ENCODE measurements at regions not wholly inside any gene's neighbourhood (a gene's known extent, or its start where the extent isn't known, plus 50 kb on each side); places are given as distances from the start of the nearest gene placed in this dataset.
"Not testable (repeated sequence)": the region's sequence is repeated elsewhere in the genome, so short reads cannot be mapped to it uniquely, and the experiment has no call there.

DNA sequence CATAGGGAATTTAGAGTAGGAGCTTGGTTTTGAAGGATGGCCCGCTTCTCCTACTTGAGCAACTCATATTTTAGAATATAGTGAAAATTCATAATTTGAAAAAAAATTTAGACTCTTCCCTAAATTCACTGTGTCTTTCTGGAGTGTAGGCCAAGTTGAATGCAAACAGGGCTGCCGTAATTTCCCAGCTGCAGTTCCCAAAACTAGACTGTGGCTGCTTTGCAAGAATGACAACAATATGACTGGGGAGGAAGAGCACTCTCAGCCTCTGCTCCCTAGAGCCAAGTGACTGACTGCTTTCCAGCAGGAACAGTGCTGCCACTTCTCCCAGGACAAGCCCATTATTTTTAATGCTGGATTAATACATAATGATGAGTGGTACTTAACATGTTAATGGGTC lies 209.0 kb downstream of the RHOU start:
- no peaks in the 10 kb centered on the region for H3K79me2 ChIP-seq (ENCODE audit: insufficient read depth, low read length)
- no peaks in the 10 kb centered on the region for H3K27me3 ChIP-seq (ENCODE audit: insufficient read depth, low read length)
- no peak overlapping the region for H2AFZ ChIP-seq (ENCODE audit: low read length)
- no peak overlapping the region for H3K4me3 ChIP-seq (ENCODE audit: insufficient read depth, low read length)
- H3K9me3 ChIP-seq (ENCODE audit: low read depth, low read length) = no peaks in the 10 kb centered on the region
- H3K27ac ChIP-seq (ENCODE audit: low read depth, low read length) = no peak overlapping the region
- no peaks in the 10 kb centered on the region for H4K20me1 ChIP-seq (ENCODE audit: insufficient read depth, low read length)
- no peak overlapping the region for H3K4me2 ChIP-seq (ENCODE audit: insufficient read depth, low read length)
- no peaks in the 10 kb centered on the region for H3K36me3 ChIP-seq (ENCODE audit: insufficient read depth, low read length)
- no peaks in the 10 kb centered on the region for H3K4me1 ChIP-seq (ENCODE audit: insufficient read depth, low read length)
- TF ChIP-seq, protein P1, sequence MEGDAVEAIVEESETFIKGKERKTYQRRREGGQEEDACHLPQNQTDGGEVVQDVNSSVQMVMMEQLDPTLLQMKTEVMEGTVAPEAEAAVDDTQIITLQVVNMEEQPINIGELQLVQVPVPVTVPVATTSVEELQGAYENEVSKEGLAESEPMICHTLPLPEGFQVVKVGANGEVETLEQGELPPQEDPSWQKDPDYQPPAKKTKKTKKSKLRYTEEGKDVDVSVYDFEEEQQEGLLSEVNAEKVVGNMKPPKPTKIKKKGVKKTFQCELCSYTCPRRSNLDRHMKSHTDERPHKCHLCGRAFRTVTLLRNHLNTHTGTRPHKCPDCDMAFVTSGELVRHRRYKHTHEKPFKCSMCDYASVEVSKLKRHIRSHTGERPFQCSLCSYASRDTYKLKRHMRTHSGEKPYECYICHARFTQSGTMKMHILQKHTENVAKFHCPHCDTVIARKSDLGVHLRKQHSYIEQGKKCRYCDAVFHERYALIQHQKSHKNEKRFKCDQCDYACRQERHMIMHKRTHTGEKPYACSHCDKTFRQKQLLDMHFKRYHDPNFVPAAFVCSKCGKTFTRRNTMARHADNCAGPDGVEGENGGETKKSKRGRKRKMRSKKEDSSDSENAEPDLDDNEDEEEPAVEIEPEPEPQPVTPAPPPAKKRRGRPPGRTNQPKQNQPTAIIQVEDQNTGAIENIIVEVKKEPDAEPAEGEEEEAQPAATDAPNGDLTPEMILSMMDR (IDR thresholded peaks at IDR 0.05; ENCODE audit: extremely low read depth, low read depth, low read length) = no peak
- no peak for DNase-seq (ENCODE audit: insufficient read length, low spot score, missing footprints)

DNA sequence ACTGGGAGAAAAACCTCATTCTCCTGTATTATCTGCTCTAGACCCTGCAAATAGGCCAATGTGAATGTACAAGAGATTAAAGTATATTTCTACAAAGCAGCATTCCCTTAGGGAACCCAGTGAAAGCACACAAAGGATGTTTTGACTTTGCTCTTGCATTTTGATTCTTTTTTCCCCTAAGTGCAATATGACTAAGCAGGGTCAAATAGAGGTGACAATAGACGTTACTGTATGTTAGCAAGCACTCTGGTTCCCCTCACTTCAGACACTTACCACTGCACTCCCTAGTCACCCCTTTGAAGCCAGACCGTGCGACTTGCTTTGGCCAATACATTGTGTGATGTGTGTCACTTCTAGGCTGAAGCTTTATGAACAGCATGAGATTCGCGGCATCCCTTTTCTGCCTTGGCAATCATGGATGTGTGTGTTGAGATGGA lies 209.7 kb downstream of the RHOU start:
- Histone ChIP-seq H3K4me3 (ENCODE audit: insufficient read depth, low read length) (no peak overlapping the region), H3K27me3 (ENCODE audit: insufficient read depth, low read length) (no peaks in the 10 kb centered on the region), H3K4me2 (ENCODE audit: insufficient read depth, low read length) (no peak overlapping the region), H3K9me3 (ENCODE audit: low read depth, low read length) (no peaks in the 10 kb centered on the region), H3K4me1 (ENCODE audit: insufficient read depth, low read length) (no peaks in the 10 kb centered on the region), H2AFZ (ENCODE audit: low read length) (no peak overlapping the region), H3K36me3 (ENCODE audit: insufficient read depth, low read length) (no peaks in the 10 kb centered on the region), H3K79me2 (ENCODE audit: insufficient read depth, low read length) (no peaks in the 10 kb centered on the region), H3K27ac (ENCODE audit: low read depth, low read length) (no peak overlapping the region), H4K20me1 (ENCODE audit: insufficient read depth, low read length) (no peaks in the 10 kb centered on the region)
- DNase-seq (ENCODE audit: insufficient read length, low spot score, missing footprints) = no peak
- TF ChIP-seq, protein P1 (IDR thresholded peaks at IDR 0.05; ENCODE audit: extremely low read depth, low read depth, low read length) = no peak

DNA sequence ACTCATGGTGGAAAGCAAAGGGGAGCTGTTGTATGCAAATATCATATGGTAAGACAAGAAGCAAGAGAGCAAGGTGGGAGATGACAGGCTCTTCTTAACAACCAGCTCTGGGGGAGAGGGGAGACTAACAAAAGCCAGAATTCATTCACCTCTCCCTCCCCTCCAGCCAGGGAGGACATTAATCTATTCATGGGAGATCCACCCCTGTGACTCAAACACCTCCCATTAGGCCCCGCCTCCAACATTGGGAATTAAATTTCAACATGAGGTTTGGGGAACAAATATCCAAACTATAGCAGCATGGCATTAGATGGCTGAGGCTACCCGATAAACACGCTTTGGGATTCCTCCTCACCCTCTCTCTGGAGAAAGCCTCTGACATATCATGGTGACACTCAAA lies 210.6 kb downstream of the RHOU start:
- Histone ChIP-seq H3K4me3 (ENCODE audit: insufficient read depth, low read length) (no peak overlapping the region), H3K27me3 (ENCODE audit: insufficient read depth, low read length) (no peaks in the 10 kb centered on the region), H3K4me1 (ENCODE audit: insufficient read depth, low read length) (no peaks in the 10 kb centered on the region), H3K27ac (ENCODE audit: low read depth, low read length) (no peak overlapping the region), H3K36me3 (ENCODE audit: insufficient read depth, low read length) (no peaks in the 10 kb centered on the region), H3K9me3 (ENCODE audit: low read depth, low read length) (no peaks in the 10 kb centered on the region), H3K4me2 (ENCODE audit: insufficient read depth, low read length) (no peak overlapping the region), H3K79me2 (ENCODE audit: insufficient read depth, low read length) (no peaks in the 10 kb centered on the region), H4K20me1 (ENCODE audit: insufficient read depth, low read length) (no peaks in the 10 kb centered on the region), H2AFZ (ENCODE audit: low read length) (no peak overlapping the region)
- no peak for DNase-seq (ENCODE audit: insufficient read length, low spot score, missing footprints)
- TF ChIP-seq, protein P1 (IDR thresholded peaks at IDR 0.05; ENCODE audit: extremely low read depth, low read depth, low read length) = no peak

DNA sequence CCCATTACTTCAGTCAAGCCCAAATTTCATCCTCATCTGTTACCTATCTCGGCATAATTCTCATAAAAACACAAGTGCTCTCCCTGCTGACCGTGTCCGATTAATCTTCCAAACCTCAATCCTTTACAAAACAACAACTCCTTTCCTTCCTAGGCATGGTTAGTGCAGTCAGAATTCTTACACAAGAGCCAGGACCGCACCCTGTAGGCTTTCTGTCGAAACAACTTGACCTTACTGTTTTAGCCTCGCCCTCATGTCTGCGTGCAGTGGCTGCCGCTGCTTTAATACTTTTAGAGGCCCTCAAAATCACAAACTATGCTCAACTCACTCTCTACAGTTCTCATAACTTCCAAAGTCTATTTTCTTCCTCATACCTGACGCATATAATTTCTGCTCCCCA lies 214.3 kb downstream of the RHOU start:
- not testable (repeated sequence) for H2AFZ ChIP-seq (ENCODE audit: low read length); H3K79me2 ChIP-seq (ENCODE audit: insufficient read depth, low read length); H3K9me3 ChIP-seq (ENCODE audit: low read depth, low read length); H3K4me3 ChIP-seq (ENCODE audit: insufficient read depth, low read length); H3K27ac ChIP-seq (ENCODE audit: low read depth, low read length); H4K20me1 ChIP-seq (ENCODE audit: insufficient read depth, low read length); H3K4me2 ChIP-seq (ENCODE audit: insufficient read depth, low read length); DNase-seq (ENCODE audit: insufficient read length, low spot score, missing footprints); H3K4me1 ChIP-seq (ENCODE audit: insufficient read depth, low read length); H3K36me3 ChIP-seq (ENCODE audit: insufficient read depth, low read length); H3K27me3 ChIP-seq (ENCODE audit: insufficient read depth, low read length)
